ENCODE measurements at regions not wholly inside any gene's neighbourhood (a gene's known extent, or its start where the extent isn't known, plus 50 kb on each side); places are given as distances from the start of the nearest gene placed in this dataset.

DNA sequence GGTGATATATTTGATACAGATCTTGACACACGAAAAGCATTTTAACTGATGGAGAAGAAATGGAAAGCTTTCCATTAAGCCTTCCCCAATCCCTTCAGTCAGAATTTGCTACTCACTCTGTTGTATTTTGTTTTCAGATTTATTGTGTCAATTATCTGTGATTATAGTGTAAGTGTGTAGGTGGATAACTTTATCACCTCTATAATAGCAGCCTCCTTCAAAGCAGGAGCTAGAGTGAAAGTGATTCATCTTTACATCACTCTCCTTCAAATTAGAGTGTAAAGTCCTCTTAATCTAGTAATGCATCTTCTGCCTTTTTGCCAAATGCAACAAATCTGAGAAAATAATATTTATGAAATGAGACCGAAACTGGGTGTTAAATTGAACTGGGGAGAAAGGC lies 459.7 kb upstream of the ZP4 start:
- TF ChIP-seq, protein P1, sequence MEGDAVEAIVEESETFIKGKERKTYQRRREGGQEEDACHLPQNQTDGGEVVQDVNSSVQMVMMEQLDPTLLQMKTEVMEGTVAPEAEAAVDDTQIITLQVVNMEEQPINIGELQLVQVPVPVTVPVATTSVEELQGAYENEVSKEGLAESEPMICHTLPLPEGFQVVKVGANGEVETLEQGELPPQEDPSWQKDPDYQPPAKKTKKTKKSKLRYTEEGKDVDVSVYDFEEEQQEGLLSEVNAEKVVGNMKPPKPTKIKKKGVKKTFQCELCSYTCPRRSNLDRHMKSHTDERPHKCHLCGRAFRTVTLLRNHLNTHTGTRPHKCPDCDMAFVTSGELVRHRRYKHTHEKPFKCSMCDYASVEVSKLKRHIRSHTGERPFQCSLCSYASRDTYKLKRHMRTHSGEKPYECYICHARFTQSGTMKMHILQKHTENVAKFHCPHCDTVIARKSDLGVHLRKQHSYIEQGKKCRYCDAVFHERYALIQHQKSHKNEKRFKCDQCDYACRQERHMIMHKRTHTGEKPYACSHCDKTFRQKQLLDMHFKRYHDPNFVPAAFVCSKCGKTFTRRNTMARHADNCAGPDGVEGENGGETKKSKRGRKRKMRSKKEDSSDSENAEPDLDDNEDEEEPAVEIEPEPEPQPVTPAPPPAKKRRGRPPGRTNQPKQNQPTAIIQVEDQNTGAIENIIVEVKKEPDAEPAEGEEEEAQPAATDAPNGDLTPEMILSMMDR (conservative IDR thresholded peaks at IDR 0.05; ENCODE audit: low read depth, low read length), result no peak
- no peak for DNase-seq (ENCODE audit: low read depth)
- no peak overlapping the region for H3K4me3 ChIP-seq (ENCODE audit: low read depth, low read length)

DNA sequence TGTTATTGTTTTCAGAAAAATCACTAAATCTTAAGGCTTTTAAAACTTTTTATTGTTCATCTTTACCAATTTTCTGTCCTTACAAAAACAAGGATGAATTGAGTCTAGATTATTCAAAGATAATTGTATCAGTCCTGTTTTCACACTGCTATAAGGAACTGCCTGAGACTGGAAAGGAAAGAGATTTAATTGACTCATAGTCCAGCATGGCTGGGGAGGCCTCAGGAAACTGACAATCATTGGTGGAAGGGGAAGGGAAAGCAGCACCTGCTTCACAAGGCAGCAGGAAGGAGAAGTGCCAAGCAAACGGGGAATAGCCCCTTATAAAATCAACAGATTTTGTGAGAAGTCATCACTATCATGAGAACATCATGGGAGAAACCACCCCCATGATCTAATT lies 455.6 kb upstream of the ZP4 start:
- DNase-seq (ENCODE audit: low read depth), result no peak
- TF ChIP-seq, protein P1 (conservative IDR thresholded peaks at IDR 0.05; ENCODE audit: low read depth, low read length), result no peak
- no peak overlapping the region for H3K4me3 ChIP-seq (ENCODE audit: low read depth, low read length)

DNA sequence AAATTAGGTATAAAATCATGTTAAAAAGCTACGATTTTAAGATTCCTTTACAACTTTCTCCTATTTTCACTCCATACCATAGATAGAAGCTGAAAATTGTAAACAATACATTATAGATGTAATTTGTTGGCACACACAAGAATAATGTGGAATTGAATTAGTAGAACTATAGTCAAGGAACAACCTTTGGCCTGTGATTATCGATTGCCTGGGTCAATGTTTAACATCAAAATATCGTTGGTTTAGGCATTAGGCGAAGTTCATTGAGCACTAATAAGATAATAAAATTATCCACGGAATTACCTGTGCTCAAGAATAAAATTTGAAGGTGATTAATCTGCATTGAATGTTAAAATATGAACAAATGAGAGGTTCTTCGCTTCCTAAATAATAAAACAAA lies 455.1 kb upstream of the ZP4 start:
- no peak for DNase-seq (ENCODE audit: low read depth)
- TF ChIP-seq, protein P1 (conservative IDR thresholded peaks at IDR 0.05; ENCODE audit: low read depth, low read length), result no peak
- H3K4me3 ChIP-seq (ENCODE audit: low read depth, low read length), result no peak overlapping the region

DNA sequence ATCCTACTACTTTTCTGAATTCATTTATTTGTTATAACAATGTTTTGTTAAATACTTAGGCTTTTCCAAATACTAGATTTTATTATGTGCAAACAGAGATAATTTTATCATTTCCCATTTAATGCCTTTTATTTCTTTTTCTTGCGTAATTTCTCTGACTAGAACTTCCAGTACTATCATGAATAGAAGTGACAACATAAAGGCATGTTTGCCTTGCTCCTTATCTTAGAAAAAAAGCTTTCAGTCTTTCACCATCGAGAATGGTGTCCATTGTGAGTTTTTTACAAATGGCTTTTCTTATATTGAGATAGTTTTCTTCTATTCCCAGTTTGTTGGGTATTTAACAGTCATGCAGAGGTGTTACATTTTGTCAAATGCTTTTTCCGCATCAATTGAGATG lies 453.1 kb upstream of the ZP4 start:
- H3K4me3 ChIP-seq (ENCODE audit: low read depth, low read length), result no peak overlapping the region
- TF ChIP-seq, protein P1 (conservative IDR thresholded peaks at IDR 0.05; ENCODE audit: low read depth, low read length), result no peak
- DNase-seq (ENCODE audit: low read depth), result no peak

DNA sequence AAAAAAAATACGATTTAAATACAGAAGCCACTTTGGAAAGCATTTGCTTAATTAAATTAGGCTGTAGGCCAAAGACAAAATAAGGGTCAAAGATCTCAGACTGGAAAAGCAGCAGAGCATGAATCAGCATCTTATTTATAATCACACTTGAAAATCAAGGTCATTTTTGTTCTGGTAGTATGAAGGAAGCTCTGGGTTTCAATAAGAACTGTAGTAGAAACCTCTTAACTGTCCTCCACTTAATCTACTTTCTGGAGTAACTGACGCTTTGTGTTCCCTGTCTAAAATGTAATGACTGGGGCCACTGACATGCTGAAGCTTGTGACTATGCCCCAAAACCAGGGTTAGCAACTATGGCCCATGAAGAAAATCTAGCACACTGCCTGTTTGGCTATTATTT lies 450.7 kb upstream of the ZP4 start:
- TF ChIP-seq, protein P1 (conservative IDR thresholded peaks at IDR 0.05; ENCODE audit: low read depth, low read length), result no peak
- no peak for DNase-seq (ENCODE audit: low read depth)
- no peak overlapping the region for H3K4me3 ChIP-seq (ENCODE audit: low read depth, low read length)

DNA sequence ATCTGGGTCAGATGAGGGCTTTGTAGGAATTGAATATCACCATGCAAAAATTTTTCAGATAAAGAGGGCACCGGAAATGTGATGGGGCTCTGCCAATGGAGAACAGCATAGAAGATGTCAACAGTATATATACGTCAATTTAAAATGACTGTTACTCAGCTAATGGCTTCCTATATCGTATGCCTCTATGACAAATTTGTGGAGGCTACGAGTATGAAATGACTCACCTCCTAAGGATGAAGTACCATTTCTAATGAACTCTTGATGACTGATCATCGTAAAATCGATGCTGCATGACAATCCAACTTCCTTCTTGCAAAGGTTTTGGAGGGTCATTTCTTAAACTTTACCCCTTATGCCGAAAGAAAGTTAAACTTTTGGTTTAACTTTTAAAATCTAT lies 450.3 kb upstream of the ZP4 start:
- no peak for DNase-seq (ENCODE audit: low read depth)
- TF ChIP-seq, protein P1 (conservative IDR thresholded peaks at IDR 0.05; ENCODE audit: low read depth, low read length), result no peak
- no peak overlapping the region for H3K4me3 ChIP-seq (ENCODE audit: low read depth, low read length)

DNA sequence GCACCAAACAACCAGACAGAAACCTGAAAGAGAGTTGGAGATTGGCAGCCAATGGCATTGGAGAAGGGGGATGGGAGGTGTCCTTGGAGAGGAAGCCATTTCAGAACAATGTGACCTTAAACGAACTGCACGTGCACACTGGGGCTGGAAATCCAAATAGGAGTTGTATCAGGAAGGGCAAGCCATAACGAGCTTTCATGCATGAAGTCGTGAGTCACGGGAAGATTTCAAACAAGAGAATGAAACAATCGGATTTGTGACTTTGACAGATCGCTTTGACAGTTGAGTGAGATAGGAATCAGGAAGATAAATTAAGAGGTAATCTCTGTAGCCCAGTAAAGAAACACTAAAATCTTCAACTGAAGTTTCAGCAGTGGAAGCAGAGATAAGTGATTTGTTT lies 445.8 kb upstream of the ZP4 start:
- H3K4me3 ChIP-seq (ENCODE audit: low read depth, low read length), result no peak overlapping the region
- DNase-seq (ENCODE audit: low read depth), result no peak
- TF ChIP-seq, protein P1 (conservative IDR thresholded peaks at IDR 0.05; ENCODE audit: low read depth, low read length), result no peak

Data from epithelial cell of proximal tubule (primary cell).